Islet precursor cell (in vitro differentiated cells): ENCODE measurements at regions not wholly inside any gene's neighbourhood (a gene's known extent, or its start where the extent isn't known, plus 50 kb on each side); places are given as distances from the start of the nearest gene placed in this dataset.
"Not testable (repeated sequence)": the region's sequence is repeated elsewhere in the genome, so short reads cannot be mapped to it uniquely, and the experiment has no call there.

Source experiments
- DNase-seq: peaks from one replicate; pipeline ENCODE4 v3.0.0-alpha.2; 2018

DNA sequence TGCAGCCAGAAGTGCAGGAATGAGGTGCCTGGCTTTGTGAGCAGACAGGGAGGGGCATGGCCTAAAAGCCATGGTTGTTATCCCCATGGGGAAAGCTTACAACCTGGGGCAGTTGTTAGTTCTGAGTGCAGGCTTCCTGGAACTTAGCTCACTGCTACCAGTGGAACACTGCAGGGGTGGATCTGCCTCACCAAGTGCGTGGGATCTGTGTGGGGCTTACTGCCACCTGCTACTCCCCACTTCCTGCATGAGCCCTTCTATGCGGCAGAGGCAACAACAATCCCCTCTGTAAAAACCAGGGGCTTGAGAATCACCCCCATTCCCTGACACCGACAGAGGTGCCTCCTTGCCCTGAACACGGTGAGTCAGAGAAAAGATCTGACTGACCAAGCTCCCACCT is 174.6 kb downstream of the SPIN4 start:
- not testable (repeated sequence) for DNase-seq

DNA sequence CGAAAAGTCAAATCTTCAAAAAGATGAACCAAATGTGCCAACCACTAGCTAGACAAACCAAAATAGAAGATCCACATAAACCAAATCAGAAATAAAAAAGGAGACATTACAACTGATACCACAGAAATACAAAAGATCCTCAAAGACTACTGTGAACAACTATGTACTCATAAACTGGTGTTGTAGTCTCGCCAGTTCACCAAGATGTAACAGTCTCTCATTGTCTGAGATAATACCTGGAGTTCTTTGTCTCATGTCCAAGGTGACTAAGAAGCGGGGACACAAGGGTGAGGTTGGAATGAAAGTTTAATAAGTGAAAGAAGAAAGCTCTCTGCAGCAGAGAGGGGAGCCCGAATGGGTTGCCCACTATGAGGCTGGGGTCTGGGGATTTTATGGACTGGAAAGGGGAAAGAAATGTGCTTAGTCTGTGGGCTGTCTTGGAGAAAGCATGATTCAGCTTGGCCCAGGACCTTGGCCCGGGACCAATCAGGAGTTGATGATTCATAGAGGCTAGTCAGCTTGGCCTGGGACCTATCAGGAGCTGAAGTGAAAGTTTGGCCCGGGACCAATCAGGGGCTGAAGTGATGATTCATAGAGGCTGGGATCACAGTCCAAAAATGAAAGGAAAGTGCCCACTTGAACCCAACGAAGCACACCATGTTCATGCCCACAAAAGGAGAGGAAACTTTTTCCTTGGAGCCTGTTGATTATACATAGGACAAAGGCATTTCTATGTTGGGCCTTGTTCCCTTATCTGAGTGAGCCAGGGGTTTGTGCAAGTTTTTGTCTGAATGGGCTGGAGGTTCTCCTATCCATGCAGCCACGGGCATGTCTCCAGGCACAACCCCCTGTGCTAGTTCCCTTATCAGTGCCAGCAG is 177.1 kb downstream of the SPIN4 start:
- not testable (repeated sequence) for DNase-seq

DNA sequence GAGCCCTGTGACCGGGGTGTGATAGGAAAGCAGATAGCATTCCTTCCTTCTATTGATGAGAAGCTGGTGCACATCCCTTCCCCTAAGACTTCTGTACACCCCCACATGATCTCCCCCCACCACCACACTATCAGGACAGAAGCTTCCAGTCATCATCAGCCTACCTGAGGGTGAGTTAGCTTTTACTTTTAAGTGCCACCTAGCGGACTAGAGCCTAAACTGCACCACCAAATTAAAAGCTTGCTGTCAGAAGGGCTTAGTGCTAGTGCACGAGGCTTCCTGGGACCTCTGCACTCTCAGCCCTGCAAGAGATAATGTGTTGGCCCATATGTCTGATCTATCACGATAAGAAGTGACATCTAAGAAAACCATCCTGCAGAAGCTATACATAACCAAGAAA is 181.7 kb downstream of the SPIN4 start:
- DNase-seq = not testable (repeated sequence)

DNA sequence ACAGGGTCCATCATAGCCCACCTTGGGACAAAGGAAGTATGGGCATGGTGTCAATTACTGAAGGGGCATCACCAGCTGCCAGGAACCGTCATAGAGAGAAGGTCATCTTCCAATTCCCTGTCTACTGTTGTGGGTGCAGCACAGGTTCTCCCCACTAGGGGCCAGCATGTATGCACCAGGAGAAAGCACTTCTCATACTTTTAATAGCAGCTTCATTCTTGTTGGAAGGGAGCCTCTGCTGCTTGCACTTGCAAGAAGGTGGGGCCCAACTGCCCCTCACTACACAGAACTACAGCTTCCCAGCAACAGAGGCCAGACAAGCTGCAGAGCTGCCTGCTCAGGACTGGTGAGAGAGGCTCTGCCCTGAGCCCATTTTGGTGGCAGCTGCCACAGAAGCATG is 182.2 kb downstream of the SPIN4 start:
- DNase-seq = not testable (repeated sequence)

DNA sequence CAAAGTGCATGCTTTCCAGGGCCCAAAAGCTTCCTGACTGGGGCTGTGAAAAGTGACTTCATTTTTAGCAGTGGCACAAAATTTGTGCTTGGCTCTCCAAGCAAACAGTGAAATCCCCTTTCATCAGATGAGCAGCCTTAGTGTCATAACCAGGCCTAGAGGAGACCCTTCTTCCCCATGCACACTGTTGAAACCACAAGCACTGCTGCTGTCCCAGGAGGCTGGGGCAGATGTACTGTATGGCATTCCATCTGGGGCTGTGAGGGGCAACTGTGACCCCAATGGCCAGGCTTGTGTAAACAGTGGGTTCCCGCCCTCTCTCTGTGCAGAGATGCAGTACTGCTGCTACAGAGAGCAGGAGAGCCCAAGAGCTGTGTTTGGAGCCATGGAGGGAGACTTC is 184.1 kb downstream of the SPIN4 start:
- DNase-seq = not testable (repeated sequence)

DNA sequence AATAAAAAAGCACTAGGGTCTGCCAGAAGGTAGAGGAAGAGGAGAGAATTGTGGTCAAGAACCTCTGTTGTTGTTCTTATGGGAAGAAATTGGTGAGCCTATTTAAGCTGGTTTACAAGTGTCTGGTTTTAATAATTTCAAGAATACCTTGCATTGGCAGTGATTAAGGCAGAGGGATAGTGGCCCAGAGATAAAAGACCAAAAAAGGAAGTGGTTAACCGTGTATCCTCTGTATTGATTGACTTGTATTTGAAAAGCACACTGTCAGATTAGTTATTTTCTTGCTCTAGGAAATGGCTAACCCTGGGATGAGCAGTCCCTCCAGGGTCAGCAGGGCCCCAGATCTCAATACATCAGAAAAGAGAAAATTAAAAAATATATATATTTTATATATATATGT is 190.1 kb downstream of the SPIN4 start:
- DNase-seq = not testable (repeated sequence)

DNA sequence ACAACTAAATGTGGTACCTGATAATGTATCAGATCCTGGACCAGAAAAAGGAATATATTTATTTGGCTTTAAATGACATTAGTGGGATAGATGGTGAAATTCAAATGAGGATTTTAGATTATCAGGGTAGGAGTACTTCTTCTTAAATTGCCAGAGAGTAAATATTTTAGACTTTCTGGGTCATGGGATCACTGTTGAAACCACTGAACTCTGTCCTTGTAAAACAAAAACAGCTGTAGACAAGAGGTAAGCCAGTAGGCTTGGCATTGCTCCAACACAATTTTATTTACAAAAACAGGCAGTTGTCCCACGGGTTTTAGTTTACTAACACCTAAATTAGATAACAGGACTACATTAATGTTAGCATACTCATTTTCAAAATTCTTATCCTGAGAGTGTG is 190.8 kb downstream of the SPIN4 start:
- not testable (repeated sequence) for DNase-seq

DNA sequence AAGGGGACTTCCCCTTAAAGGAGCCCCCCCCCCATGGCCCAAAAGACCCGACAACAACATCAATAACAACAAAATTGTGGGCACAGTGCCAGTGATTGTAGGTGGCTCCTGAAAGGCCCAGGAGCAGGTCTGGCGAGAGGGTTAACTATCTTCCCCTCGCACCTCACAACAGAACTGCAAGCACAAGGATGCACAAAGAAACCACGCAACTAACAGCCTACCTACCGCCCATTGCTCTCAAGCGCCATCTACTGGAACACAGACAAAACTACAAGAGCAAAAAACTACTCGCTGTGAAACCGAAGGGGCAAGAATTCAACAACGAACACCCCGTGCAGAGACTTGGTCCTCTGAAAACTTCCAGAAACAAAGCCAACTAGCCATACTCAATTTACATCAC is 205.6 kb downstream of the SPIN4 start:
- DNase-seq = not testable (repeated sequence)

DNA sequence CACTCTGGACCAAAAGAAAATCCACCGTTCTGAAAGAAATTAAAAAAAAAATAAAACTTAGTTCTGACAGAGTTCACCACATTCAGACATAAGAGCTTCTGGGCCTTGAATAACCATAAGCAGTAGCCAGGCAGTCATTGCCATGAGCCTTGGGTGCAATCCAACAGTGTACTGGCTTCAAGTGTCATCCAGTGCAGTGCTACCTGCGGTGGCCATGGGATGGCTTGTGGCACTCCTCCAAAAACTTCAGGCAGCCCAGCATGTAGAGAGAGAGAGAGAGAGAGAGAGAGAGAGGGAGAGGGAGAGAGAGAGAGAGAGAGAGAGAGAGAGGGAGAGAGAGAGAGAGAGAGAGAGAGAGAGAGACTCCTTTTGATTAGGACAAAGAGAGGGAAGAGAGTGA is 208.5 kb downstream of the SPIN4 start:
- DNase-seq = not testable (repeated sequence)

DNA sequence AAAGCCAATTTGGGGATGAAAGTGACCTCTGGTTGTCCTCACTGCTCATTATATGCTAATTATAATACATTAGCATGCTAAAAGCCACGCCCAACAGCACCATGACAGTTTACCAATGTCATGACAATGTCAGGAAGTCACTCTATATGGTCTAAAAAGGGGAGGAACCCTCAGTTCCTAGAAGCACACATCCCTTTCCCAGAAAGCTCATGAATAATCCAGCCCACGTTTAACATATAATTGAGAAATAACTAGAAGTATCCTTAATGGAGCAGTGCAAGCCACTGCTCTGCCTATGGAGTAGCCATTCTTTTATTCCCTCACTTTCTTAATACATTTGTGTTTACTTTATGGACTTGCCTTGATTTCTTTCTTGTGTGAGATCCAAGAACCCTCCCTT is 215.3 kb downstream of the SPIN4 start:
- not testable (repeated sequence) for DNase-seq

DNA sequence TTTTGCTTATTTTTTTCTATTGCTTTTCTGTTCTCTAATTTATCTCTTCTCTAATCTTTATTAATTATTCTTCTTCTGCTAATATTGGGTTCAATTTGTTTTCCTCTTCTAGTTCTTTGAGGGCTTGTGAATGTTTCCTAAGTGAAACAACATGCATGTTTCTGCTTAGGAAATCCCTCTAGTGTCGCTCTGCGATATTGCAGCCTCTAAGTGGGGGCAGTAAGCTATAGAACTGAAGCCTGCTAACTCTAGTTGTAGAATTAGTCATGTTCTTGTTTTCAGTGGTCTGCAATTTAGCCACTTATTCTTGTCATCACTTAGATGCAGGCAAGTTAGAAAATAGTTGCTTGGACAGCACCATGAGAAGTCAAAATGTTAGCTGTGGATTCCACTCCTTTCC is 222.6 kb downstream of the SPIN4 start:
- DNase-seq = no peak

DNA sequence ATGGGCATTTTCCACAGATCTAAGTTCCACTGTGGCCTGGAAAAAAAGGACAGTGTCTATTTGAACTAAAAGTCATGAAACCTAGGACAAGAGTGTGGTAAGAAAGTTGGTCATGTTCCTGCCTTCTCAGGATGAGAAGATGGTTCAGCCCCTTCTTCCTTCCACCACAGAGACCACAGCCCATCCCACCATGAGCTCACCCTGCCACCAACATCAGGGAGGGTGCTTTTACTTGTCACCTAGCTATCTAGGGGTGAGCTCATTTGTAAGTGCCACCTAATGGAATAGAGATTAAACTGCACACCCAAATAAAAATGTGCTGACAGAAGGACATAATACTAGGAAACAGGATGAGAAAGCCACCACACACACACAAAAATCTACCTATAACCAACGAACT is 235.9 kb downstream of the SPIN4 start:
- DNase-seq = no peak

DNA sequence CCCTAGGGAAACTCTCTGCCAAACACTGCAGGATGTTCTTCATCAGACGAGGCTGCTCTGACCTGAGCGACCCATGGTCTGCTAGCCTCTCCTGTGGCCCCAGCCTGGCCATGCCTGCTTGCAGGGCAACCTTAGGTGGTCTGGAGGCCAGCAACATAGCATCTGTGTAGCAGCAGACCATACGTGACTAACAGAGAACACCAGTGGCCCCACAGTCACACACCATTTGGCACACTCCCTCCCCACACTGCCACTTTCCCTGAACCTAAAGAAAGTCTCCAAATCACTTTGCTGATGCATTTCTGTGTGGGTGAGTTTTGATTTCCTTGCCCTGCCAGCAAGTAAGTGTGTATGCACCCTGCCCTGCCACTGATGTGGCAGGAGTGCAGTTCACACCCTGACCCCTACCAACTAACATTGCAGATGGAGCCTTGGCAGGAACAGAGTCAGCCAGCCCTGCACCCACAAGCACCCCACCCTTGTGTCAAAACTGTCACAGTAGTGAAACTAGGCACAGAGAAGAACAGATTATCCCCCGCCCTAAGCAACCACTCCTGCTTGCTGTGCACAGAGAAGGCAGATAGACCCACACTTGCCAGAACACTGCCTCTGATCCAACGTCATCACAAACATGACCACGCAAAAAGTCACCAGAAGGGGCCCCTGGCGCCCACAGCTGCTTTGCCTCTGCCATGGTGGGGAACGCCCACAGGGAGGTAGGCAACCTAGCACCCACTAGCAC is 249.1 kb downstream of the SPIN4 start:
- no peak for DNase-seq

DNA sequence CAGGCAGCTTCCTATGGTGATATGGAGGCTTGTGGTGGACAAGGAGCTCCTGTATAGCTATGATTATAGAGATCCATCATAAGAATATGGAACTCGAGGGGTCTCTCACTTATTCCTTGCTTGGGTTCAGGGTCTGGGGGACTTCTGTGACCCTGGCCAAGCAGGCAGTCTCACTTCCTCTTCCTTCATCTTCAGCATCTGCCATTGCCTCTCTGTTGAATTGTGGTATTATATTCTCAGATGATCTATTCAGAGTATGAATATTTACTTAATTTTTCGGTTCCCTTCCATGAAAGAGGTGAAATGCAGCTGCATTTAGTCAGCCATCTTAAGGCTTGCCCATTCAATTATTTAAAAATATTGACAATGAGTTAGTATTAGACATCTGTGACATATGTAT is 292.9 kb downstream of the SPIN4 start:
- no peak for DNase-seq

DNA sequence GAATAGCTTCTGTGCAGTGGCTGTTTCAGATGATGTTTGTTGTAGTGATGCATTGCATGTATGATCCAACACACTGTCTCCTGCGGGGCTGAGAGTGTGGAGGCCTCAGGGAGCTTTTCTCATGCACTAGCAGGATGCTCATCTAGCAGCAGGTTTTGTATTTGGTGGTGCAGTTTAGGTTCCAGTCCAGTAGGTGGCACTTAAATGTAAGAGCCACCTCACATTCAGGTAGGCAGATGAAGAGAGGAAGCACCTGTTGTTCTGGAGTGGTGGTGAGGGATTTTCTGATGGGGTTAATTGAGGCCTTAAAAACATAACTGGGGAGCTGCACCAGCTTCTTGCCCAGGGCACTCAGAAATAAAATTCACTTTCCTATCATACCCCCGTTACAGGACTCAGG is 300.9 kb downstream of the SPIN4 start:
- DNase-seq = no peak

DNA sequence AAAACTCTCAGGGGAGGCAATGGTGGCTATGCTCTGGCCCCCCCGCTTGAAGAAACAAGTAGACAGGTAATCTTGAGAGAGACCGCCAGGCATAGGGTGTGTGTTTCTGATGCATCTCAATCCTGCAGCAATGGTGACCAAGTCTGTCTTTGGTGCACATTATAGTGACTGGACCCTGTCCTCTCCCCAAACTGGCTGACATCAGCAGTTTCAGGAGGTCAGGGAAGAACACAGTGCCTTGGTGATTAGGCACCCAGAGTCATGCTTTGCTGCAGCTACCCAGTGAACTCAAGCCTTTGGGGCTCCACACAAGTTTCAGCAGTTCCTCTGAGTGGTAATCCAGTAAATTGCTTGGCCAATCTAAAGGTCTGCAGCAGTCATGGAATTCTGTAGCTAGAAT is 318.3 kb downstream of the SPIN4 start:
- no peak for DNase-seq

DNA sequence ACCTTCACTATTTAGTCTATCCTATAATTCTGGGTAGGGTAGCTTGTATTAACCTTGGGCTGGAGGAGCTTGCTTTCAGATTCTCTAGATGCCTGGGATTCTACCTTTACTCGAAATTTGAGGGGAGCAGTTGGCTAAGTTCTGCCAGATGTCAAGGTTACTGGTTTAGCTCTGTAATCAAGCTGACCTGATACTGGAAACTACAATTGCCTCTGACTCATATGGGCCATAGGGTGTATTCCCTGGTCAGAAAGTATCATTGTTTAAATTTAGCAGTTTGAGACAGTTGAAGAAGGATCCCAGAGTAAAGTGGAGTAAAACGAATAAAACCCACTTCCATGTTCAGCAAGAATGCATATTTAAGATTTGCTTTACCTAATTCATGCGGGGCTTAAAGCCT is 337.6 kb downstream of the SPIN4 start:
- no peak for DNase-seq

DNA sequence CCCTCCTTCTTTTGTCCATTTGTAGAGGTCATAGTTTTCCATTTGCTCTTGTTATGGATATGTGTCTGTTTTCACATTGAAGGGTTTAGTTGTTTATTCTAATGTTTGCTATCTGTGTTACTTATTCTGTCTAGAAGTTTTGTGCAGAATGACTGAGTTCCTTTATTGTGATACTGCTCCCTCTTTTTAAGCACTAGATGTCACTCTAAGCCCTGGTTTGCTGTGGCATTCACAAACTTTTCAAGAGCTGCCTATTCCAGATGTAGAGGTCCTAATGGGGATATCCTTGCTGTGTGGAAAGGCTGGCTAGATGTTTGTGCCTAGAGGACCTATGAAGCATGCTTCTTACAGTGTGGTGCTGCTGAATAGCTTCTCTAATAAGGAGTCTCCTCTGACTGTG is 338.6 kb downstream of the SPIN4 start:
- DNase-seq = no peak

DNA sequence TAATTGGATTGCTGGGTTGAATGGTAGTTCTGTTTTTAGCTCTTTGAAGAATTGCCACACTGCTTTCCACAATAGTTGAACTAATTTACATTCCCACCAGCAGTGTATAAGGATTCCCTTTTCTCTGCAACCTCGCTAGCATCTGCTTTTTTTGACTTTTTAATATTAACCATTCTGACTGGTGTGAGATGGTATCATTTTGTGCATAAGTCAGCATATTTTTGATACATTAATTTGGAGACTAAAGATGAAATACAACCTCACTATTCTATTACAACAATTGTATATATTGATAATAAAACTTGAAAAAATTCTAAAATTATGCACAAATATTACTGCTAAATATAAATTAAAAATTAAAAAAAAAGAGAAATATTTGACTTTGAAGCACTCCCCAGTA is 350.9 kb downstream of the SPIN4 start:
- not testable (repeated sequence) for DNase-seq
